ENCODE measurements at regions not wholly inside any gene's neighbourhood (a gene's known extent, or its start where the extent isn't known, plus 50 kb on each side); places are given as distances from the start of the nearest gene placed in this dataset.

DNA sequence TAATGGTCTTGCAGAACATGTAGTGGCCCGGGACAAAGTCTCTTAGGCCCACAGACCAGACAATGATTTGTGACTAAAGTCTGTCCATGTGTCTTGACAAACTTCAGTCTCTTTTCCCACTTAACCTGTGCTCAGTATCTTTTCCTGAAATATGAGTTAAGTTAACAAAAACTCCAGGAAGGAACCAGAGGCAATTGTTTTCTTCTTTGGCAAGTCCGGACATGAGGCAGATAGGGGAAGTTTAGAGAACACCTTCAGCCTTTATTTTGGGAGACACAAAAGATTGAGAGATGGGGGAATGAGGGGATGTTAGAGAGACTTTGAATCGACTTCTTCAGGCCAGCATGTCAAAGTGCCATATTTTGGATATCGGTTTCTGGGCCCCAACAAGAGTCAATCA, 80.2 kb upstream of the FRMPD4 start:
- Mint-ChIP-seq H3K27me3 (ENCODE audit: insufficient read depth) (no peaks in the 10 kb centered on the region), H3K27ac (no peak overlapping the region), H3K9me3 (peaks cover 32% of the 10 kb centered on the region), H3K36me3 (ENCODE audit: low read depth) (no peaks in the 10 kb centered on the region), H3K4me1 (no peaks in the 10 kb centered on the region), H3K4me3 (no peak overlapping the region)
- 94 to 100% methylated on average over 1 to 4 of the region's 4 CpGs for WGBS, 2 experiments (ENCODE audit: insufficient coverage in 1 of 2, insufficient read length in 1 of 2)
- Histone ChIP-seq H3K27me3 (ENCODE audit: control insufficient read depth, insufficient read depth, low read length, poor library complexity, severe bottlenecking) (no peaks in the 10 kb centered on the region), H3K27ac (ENCODE audit: low read depth, low read length) (no peak overlapping the region), H3K9ac (ENCODE audit: extremely low read depth, low read length, poor library complexity, severe bottlenecking) (no peak overlapping the region), H3K4me1 (ENCODE audit: control insufficient read depth, insufficient read depth, low read length) (no peaks in the 10 kb centered on the region), H3K4me3 (ENCODE audit: low read length) (no peak overlapping the region), H3K9me3 (ENCODE audit: control insufficient read depth, low read length) (no peaks in the 10 kb centered on the region), H3K36me3 (ENCODE audit: control insufficient read depth, insufficient read depth, low read length) (no peaks in the 10 kb centered on the region)
- no peak for DNase-seq
- TF ChIP-seq, protein P1, sequence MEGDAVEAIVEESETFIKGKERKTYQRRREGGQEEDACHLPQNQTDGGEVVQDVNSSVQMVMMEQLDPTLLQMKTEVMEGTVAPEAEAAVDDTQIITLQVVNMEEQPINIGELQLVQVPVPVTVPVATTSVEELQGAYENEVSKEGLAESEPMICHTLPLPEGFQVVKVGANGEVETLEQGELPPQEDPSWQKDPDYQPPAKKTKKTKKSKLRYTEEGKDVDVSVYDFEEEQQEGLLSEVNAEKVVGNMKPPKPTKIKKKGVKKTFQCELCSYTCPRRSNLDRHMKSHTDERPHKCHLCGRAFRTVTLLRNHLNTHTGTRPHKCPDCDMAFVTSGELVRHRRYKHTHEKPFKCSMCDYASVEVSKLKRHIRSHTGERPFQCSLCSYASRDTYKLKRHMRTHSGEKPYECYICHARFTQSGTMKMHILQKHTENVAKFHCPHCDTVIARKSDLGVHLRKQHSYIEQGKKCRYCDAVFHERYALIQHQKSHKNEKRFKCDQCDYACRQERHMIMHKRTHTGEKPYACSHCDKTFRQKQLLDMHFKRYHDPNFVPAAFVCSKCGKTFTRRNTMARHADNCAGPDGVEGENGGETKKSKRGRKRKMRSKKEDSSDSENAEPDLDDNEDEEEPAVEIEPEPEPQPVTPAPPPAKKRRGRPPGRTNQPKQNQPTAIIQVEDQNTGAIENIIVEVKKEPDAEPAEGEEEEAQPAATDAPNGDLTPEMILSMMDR (conservative IDR thresholded peaks at IDR 0.05), result no peak

DNA sequence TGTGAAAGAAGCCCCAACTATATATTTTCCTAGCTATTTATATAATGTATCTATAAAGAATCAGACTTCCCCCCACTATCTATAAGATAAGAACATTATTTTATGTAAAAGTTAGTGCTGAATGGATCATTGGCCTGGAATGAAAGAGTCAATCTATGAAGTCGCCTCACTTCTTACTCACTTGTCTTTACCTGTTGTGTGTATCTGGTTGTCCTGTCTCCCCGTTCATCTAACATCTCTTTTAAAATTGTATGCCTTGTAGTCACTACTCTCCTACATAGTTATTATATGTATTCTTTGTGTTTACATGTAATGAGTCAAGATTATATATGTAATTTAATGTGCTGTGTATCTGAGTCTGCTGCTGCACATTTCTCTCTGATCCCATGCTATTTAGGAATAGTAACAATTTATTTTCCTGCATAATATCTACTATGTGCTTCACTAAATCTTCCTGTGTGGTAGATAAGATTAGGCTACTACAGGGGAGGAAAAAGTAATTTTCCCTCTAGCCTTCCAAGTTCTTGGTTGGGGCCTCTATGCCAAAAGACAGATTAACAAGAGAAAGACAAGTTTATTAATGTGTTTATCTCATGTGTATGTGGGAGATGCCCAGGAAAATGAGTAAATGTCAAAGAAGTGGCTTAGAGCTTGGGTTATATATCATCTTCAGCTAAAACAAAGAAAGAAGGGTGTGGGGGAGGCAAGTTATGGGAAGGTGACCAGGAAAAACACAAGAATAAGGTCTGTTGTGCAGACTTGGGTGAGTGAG, 77.6 kb upstream of the FRMPD4 start:
- Histone ChIP-seq H3K27ac (ENCODE audit: low read depth, low read length) (no peak overlapping the region), H3K27me3 (ENCODE audit: control insufficient read depth, insufficient read depth, low read length, poor library complexity, severe bottlenecking) (no peaks in the 10 kb centered on the region), H3K4me3 (ENCODE audit: low read length) (no peak overlapping the region), H3K4me1 (ENCODE audit: control insufficient read depth, insufficient read depth, low read length) (no peaks in the 10 kb centered on the region), H3K9me3 (ENCODE audit: control insufficient read depth, low read length) (no peaks in the 10 kb centered on the region), H3K36me3 (ENCODE audit: control insufficient read depth, insufficient read depth, low read length) (no peaks in the 10 kb centered on the region), H3K9ac (ENCODE audit: extremely low read depth, low read length, poor library complexity, severe bottlenecking) (no peak overlapping the region)
- Mint-ChIP-seq H3K9me3 (peaks cover 33% of the 10 kb centered on the region), H3K4me1 (no peaks in the 10 kb centered on the region), H3K36me3 (ENCODE audit: low read depth) (no peaks in the 10 kb centered on the region), H3K4me3 (no peak overlapping the region), H3K27ac (no peak overlapping the region), H3K27me3 (ENCODE audit: insufficient read depth) (no peaks in the 10 kb centered on the region)
- TF ChIP-seq, protein P1 (conservative IDR thresholded peaks at IDR 0.05), result no peak
- no CpG with 5 or more reads among the region's 2 CpGs for WGBS, 2 experiments (ENCODE audit: insufficient coverage in 1 of 2, insufficient read length in 1 of 2)
- no peak for DNase-seq

DNA sequence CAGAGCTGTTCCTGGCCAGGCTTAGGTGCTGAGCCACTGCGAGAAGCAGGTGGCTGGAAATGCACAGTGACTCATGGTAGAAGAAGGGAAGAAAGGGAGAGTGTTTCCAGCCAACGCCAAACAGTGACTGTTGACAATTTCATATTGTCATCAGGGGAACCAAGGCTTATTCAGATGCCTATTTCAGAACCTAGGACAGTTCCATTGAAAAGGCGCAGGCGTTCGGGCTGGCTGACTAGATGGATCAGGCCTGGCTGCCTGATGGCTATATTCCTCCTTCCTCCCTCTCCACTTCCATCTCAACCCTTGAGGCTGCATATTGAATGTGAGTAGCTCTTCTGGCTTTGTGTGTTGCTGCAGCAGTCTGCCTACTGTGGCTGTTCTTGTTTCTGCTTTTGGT, 73.0 kb upstream of the FRMPD4 start:
- H3K4me1 ChIP-seq (ENCODE audit: control insufficient read depth, insufficient read depth, low read length), result no peaks in the 10 kb centered on the region
- 38 to 40% methylated on average over 1 to 5 of the region's 5 CpGs for WGBS, 2 experiments (ENCODE audit: insufficient coverage in 1 of 2, insufficient read length in 1 of 2)
- H3K36me3 ChIP-seq (ENCODE audit: control insufficient read depth, insufficient read depth, low read length), result no peaks in the 10 kb centered on the region
- H3K9ac ChIP-seq (ENCODE audit: extremely low read depth, low read length, poor library complexity, severe bottlenecking), result no peak overlapping the region
- H3K4me3 ChIP-seq (ENCODE audit: low read length), result no peak overlapping the region
- TF ChIP-seq, protein P1 (conservative IDR thresholded peaks at IDR 0.05), result no peak
- Mint-ChIP-seq H3K4me1 (no peaks in the 10 kb centered on the region), H3K27ac (no peak overlapping the region), H3K4me3 (no peak overlapping the region), H3K36me3 (ENCODE audit: low read depth) (no peaks in the 10 kb centered on the region), H3K27me3 (ENCODE audit: insufficient read depth) (no peaks in the 10 kb centered on the region), H3K9me3 (peaks cover 16% of the 10 kb centered on the region)
- H3K9me3 ChIP-seq (ENCODE audit: control insufficient read depth, low read length), result no peaks in the 10 kb centered on the region
- H3K27me3 ChIP-seq (ENCODE audit: control insufficient read depth, insufficient read depth, low read length, poor library complexity, severe bottlenecking), result no peaks in the 10 kb centered on the region
- DNase-seq, result peak; percentile 69
- H3K27ac ChIP-seq (ENCODE audit: low read depth, low read length), result no peak overlapping the region
